ENCODE measurements at regions not wholly inside any gene's neighbourhood (a gene's known extent, or its start where the extent isn't known, plus 50 kb on each side); places are given as distances from the start of the nearest gene placed in this dataset.

DNA sequence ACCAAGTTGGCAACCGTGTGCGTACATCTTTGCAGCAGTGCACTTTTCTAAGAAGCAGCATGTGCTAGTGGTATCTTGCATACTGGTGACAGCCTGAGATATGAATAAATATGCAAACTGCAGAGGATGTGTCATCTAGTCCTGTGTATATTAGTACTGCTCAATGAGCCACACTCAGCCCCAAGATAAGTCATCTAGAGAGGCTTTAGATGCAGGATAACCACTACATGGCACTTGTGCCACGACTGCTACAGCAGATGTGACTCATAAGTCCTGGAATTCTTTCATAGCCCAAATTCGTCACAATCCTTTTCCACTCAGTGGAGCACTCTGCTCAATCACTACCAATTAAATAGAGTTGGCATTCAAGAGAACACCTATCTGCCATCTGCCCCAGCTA is 171.5 kb downstream of the AXIN2 start:
- no peaks in the 10 kb centered on the region for H3K4me1 ChIP-seq
- no peak overlapping the region for H3K4me3 ChIP-seq
- no peaks in the 10 kb centered on the region for H3K36me3 ChIP-seq
- intact Hi-C loops (cut with DNase I; ENCODE audit: low total_unique reads): no loop called here
- no peaks in the 10 kb centered on the region for H3K9me3 ChIP-seq
- DNase-seq (ENCODE audit: low spot score in 2 of 2): no peak
- no peaks in the 10 kb centered on the region for H3K27me3 ChIP-seq
- TF ChIP-seq POLR2AphosphoS5 (IDR thresholded peaks at IDR 0.05): no peak
- TF ChIP-seq POLR2A (IDR thresholded peaks at IDR 0.05): no peak
- TF ChIP-seq, protein P1, sequence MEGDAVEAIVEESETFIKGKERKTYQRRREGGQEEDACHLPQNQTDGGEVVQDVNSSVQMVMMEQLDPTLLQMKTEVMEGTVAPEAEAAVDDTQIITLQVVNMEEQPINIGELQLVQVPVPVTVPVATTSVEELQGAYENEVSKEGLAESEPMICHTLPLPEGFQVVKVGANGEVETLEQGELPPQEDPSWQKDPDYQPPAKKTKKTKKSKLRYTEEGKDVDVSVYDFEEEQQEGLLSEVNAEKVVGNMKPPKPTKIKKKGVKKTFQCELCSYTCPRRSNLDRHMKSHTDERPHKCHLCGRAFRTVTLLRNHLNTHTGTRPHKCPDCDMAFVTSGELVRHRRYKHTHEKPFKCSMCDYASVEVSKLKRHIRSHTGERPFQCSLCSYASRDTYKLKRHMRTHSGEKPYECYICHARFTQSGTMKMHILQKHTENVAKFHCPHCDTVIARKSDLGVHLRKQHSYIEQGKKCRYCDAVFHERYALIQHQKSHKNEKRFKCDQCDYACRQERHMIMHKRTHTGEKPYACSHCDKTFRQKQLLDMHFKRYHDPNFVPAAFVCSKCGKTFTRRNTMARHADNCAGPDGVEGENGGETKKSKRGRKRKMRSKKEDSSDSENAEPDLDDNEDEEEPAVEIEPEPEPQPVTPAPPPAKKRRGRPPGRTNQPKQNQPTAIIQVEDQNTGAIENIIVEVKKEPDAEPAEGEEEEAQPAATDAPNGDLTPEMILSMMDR (IDR thresholded peaks at IDR 0.05): no peak
- H3K27ac ChIP-seq: no peak overlapping the region

DNA sequence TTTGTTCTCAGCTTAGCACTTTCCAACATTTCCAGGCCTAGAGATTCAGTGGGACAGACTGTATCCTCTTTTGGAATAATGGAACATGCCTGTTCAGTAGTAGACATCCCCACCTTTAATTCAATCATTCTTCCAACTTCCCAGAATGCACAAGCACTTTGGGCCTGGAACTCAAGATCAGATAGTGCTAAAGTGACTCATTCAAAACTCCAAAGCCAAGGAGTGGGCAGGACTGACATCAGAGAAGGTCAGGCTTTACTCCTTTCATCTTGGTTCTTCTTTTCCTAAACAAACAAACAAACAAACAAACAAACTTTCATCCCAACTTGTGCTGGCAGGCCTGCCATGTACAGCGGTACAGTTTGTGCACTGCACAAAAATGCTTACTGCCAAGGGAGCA is 172.0 kb downstream of the AXIN2 start:
- Histone ChIP-seq H3K9me3 (no peaks in the 10 kb centered on the region), H3K4me3 (no peak overlapping the region), H3K27me3 (no peaks in the 10 kb centered on the region), H3K36me3 (no peaks in the 10 kb centered on the region), H3K4me1 (no peaks in the 10 kb centered on the region), H3K27ac (peak overlapping the region in 1 of 2 donors; percentile 20)
- no peak for DNase-seq (ENCODE audit: low spot score in 2 of 2)
- TF ChIP-seq POLR2A (IDR thresholded peaks at IDR 0.05): no peak
- TF ChIP-seq, protein P1 (IDR thresholded peaks at IDR 0.05): no peak
- no peak for TF ChIP-seq POLR2AphosphoS5 (IDR thresholded peaks at IDR 0.05)
- intact Hi-C loops (cut with DNase I; ENCODE audit: low total_unique reads): no loop called here

DNA sequence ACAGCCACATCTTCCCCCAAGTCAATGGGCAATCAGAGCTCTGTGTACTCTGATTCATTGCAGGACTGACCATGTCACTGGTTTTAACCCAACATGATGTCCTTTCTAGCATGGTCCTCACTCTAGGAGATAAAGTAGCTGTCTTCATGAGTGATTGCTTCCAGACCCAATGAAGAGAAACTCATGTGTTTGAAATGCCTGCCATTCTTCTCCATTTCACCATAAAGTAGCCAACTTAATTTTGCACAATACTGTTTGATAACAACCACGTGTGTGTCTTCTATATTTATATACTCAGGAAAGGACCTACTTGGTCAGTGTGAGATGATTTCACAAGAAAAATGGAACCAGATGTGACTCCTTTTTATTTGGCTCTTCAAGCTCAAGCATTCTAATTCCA is 172.5 kb downstream of the AXIN2 start:
- TF ChIP-seq POLR2A (IDR thresholded peaks at IDR 0.05): no peak
- peak in 1 of 3 donors; percentile 21 for TF ChIP-seq POLR2AphosphoS5 (IDR thresholded peaks at IDR 0.05)
- TF ChIP-seq, protein P1 (IDR thresholded peaks at IDR 0.05): no peak
- intact Hi-C loops (cut with DNase I; ENCODE audit: low total_unique reads): no loop called here
- Histone ChIP-seq H3K9me3 (no peaks in the 10 kb centered on the region), H3K27me3 (no peaks in the 10 kb centered on the region), H3K36me3 (no peaks in the 10 kb centered on the region), H3K27ac (peak overlapping the region in 1 of 2 donors; percentile 58), H3K4me1 (no peaks in the 10 kb centered on the region), H3K4me3 (no peak overlapping the region)
- no peak for DNase-seq (ENCODE audit: low spot score in 2 of 2)

DNA sequence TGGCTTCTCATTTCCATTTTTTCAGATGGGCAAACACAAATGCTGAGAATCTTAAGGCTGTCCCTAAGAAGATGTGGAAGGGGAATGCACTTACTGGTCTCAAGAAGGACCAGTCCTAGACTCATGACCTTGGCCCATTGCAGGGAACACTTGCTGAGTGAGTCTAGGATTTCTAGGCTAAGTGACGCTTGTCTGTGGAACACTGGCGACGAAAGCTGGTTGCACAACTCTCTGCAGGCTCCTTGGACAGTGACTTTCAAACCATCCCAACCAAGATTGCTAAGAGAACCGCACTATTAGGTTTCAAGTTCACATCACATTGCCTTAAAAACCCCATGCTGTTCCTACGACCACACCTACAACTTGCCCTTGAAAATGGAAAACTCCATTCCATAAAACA is 174.1 kb downstream of the AXIN2 start:
- H3K9me3 ChIP-seq: no peaks in the 10 kb centered on the region
- intact Hi-C loops (cut with DNase I; ENCODE audit: low total_unique reads): no loop called here
- no peak overlapping the region for H3K4me3 ChIP-seq
- DNase-seq (ENCODE audit: low spot score in 2 of 2): no peak
- H3K27ac ChIP-seq: no peak overlapping the region
- no peaks in the 10 kb centered on the region for H3K36me3 ChIP-seq
- TF ChIP-seq, protein P1 (IDR thresholded peaks at IDR 0.05): no peak
- TF ChIP-seq POLR2AphosphoS5 (IDR thresholded peaks at IDR 0.05) (no peak), POLR2A (IDR thresholded peaks at IDR 0.05) (no peak)
- H3K27me3 ChIP-seq: no peaks in the 10 kb centered on the region
- H3K4me1 ChIP-seq: no peaks in the 10 kb centered on the region

DNA sequence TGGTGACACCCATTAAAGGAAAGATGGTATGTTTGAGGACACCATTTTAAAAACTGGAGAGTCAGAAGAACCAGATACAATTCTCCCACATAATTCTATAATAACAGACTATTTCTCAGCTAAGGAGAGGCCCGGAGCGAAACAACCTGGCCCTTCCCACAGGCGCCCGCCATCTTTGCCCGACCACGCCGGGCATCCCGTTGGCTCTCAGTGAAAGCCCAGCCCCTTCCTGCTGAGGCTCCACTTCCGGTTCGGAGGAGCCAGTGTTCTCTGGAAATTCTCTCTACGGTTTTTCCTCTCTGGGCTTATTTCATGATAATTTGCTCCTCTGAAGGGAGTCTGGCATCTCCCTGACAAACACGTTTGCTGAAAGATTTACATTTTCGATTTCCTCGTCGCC is 175.7 kb downstream of the AXIN2 start:
- DNase-seq (ENCODE audit: low spot score in 2 of 2): no peak
- no peaks in the 10 kb centered on the region for H3K27me3 ChIP-seq
- no peaks in the 10 kb centered on the region for H3K9me3 ChIP-seq
- TF ChIP-seq POLR2AphosphoS5 (IDR thresholded peaks at IDR 0.05): no peak
- TF ChIP-seq, protein P1 (IDR thresholded peaks at IDR 0.05): no peak
- TF ChIP-seq POLR2A (IDR thresholded peaks at IDR 0.05): no peak
- no peak overlapping the region for H3K27ac ChIP-seq
- H3K4me1 ChIP-seq: no peaks in the 10 kb centered on the region
- no peaks in the 10 kb centered on the region for H3K36me3 ChIP-seq
- H3K4me3 ChIP-seq: no peak overlapping the region
- intact Hi-C loops (cut with DNase I; ENCODE audit: low total_unique reads): no loop called here

Measured in breast epithelium (tissue), 4 donors.